RWPE1 (cell line): ENCODE measurements at regions not wholly inside any gene's neighbourhood (a gene's known extent, or its start where the extent isn't known, plus 50 kb on each side); places are given as distances from the start of the nearest gene placed in this dataset.

ENCODE experiments used
- CTCF ChIA-PET: fragments of 350-600 bp; sonication (Branson Sonifier 250); formaldehyde crosslinking; extraction: SDS; loops from one replicate; lab custom pipeline; 2021; lab: Yijun Ruan, JAX
- POLR2A ChIA-PET: fragments of 400-600 bp; formaldehyde crosslinking; extraction: SDS; loops from one replicate; lab custom pipeline; 2020; ENCODE audit warnings: antibody characterized with exemption; ENCODE audit not compliant: low non-redundant PET; lab: Yijun Ruan, JAX
- DNase-seq: peaks from one replicate; pipeline ENCODE4 v3.0.0; 2012; ENCODE audit warnings: low spot score
- H3K27ac ChIP-seq: fragments of 450-650 bp; 2 replicates; pipeline ENCODE4 v1.5.1; 2017
- TF ChIP-seq, protein P1 (sequence below): fragments of 450-650 bp; conservative IDR thresholded peaks from 2 replicates; pipeline ENCODE4 v1.5.1; 2017; ENCODE audit warnings: low read depth, mild to moderate bottlenecking

- POLR2A ChIA-PET = no interaction called here
- TF ChIP-seq, protein P1, sequence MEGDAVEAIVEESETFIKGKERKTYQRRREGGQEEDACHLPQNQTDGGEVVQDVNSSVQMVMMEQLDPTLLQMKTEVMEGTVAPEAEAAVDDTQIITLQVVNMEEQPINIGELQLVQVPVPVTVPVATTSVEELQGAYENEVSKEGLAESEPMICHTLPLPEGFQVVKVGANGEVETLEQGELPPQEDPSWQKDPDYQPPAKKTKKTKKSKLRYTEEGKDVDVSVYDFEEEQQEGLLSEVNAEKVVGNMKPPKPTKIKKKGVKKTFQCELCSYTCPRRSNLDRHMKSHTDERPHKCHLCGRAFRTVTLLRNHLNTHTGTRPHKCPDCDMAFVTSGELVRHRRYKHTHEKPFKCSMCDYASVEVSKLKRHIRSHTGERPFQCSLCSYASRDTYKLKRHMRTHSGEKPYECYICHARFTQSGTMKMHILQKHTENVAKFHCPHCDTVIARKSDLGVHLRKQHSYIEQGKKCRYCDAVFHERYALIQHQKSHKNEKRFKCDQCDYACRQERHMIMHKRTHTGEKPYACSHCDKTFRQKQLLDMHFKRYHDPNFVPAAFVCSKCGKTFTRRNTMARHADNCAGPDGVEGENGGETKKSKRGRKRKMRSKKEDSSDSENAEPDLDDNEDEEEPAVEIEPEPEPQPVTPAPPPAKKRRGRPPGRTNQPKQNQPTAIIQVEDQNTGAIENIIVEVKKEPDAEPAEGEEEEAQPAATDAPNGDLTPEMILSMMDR = no peak
- H3K27ac ChIP-seq = no peak overlapping the region
- no peak for DNase-seq
- CTCF ChIA-PET = no interaction called here
Observed at GRCh38 chr7:57362868-57363267, 87.1 kb upstream of the ZNF716 start.

- CTCF ChIA-PET = no interaction called here
- POLR2A ChIA-PET = no interaction called here
- H3K27ac ChIP-seq = no peak overlapping the region
- TF ChIP-seq, protein P1 = no peak
- no peak for DNase-seq
Observed at GRCh38 chr7:57363321-57363720, 86.7 kb upstream of the ZNF716 start.

- CTCF ChIA-PET = no interaction called here
Observed at GRCh38 chr7:57364933-57365710, 84.9 kb upstream of the ZNF716 start.

DNA sequence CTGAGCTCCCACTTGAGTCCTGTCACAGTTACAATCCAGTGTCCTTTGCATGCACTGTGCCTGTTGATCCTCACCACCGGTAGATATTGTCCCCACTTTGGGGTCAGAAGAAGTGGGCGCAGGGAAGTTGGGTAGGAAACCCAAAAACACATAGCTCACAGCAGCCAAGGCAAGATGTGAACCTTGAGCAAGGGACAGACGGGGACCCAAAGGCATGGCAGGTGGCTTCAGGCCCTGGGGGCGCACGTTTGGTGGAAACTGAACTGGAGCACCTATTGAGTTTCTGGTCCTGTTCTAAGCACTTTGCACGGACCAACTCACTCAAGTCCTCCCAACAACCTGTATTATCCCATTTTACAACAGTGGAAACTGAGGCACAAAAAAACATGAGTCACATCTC is 82.8 kb upstream of the ZNF716 start:
- ChIA-PET CTCF (no interaction called here), POLR2A (no interaction called here)
- H3K27ac ChIP-seq = no peak overlapping the region
- no peak for DNase-seq
- TF ChIP-seq, protein P1 = no peak

More at GRCh38 chr7:57364933-57365710, 84.9 kb upstream of the ZNF716 start:
- POLR2A ChIA-PET = no interaction called here
- no peak for DNase-seq
- no peak overlapping the region for H3K27ac ChIP-seq
- TF ChIP-seq, protein P1 = no peak

DNA sequence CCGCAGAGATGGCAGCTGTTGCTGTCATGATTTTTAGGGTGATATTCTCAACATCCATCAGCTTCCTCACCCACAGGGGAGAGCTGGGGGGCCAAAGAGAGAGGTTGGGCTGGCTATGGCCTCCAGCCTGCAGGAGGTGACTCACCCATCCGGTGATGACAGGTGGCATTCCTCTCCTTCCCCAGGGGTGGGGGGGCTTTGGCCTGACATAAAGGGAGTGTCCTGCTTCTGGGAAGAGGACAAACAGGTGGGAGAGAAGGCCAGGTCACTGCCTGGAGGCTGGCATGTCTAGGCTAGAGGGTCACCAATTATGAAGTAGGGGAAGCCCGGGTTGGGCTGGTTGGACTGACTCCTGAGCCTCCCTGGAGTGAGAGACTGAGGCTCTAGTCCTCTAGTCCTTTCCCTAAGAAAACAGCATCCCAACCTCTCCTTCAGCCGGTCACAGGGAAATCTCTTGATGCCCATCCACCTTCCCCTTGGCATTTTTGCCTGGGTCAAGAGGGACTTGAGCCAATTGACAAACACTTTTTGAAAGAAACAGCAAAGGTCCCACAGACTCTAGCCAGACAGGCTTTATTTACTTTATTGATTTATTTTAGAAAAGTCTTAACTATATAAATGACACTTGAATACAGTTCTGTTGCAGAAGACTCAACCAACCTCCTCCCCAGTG is 79.8 kb upstream of the ZNF716 start:
- ChIA-PET POLR2A (no interaction called here), CTCF (no interaction called here)
- DNase-seq = no peak
- TF ChIP-seq, protein P1 = no peak
- H3K27ac ChIP-seq = no peak overlapping the region

DNA sequence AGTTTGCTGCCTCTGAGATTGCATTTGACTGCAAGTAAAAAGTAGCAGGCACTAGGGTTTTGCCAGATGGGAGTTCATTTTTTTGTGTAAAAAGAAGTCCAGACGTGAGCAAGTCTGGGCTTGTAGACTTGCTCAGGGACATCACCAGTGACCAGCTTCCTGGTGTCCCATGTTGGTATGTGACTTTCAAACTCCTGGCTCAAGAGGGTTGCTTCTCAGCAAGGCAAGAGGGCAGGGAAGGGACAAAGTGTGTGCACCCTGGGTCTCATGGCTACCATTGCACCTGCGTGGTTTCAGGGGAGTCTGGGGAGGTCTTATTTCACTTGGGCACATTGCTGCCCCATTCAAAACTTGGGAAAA is 79.3 kb upstream of the ZNF716 start:
- DNase-seq = no peak
- H3K27ac ChIP-seq = no peak overlapping the region
- POLR2A ChIA-PET = no interaction called here
- TF ChIP-seq, protein P1 = no peak
- CTCF ChIA-PET = no interaction called here
